Astrocyte (in vitro differentiated cells and primary cell): ENCODE measurements at regions not wholly inside any gene's neighbourhood (a gene's known extent, or its start where the extent isn't known, plus 50 kb on each side); places are given as distances from the start of the nearest gene placed in this dataset.

ENCODE experiments used
- EZH2 ChIP-seq: IDR thresholded peaks from 2 replicates; pipeline ENCODE4 v1.6.1; 2012; ENCODE audit warnings: mild to moderate bottlenecking, low read length, inconsistent platforms; ENCODE audit not compliant: insufficient read depth
- TF ChIP-seq, protein P1 (sequence below): IDR thresholded peaks from 2 replicates; pipeline ENCODE4 v1.5.1; 2011; ENCODE audit warnings: low read depth, mild to moderate bottlenecking, inconsistent platforms, low read length, moderate library complexity; ENCODE audit not compliant: insufficient read depth

DNA sequence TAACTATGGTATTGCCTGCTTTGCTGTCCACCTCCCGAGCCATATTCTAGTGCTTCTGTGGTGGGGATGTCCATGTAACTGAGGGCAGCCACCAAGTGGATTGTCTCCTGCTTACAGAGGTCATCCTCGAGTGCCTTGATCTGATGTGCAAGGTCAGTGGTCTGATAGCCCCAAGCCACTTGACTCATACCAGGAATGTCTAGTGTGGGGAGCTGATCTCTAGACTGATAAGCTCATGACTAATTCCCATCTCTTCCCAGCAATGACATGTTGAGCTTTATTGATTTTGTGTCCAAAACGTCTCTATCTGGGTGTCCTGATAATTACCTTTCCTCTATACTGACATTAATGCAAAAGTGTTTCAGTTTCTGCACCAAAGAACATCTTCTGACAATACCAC is 168.4 kb upstream of the WDR1 start:
- TF ChIP-seq, protein P1, sequence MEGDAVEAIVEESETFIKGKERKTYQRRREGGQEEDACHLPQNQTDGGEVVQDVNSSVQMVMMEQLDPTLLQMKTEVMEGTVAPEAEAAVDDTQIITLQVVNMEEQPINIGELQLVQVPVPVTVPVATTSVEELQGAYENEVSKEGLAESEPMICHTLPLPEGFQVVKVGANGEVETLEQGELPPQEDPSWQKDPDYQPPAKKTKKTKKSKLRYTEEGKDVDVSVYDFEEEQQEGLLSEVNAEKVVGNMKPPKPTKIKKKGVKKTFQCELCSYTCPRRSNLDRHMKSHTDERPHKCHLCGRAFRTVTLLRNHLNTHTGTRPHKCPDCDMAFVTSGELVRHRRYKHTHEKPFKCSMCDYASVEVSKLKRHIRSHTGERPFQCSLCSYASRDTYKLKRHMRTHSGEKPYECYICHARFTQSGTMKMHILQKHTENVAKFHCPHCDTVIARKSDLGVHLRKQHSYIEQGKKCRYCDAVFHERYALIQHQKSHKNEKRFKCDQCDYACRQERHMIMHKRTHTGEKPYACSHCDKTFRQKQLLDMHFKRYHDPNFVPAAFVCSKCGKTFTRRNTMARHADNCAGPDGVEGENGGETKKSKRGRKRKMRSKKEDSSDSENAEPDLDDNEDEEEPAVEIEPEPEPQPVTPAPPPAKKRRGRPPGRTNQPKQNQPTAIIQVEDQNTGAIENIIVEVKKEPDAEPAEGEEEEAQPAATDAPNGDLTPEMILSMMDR = no peak
- no peak for TF ChIP-seq EZH2
